ENCODE measurements at regions not wholly inside any gene's neighbourhood (a gene's known extent, or its start where the extent isn't known, plus 50 kb on each side); places are given as distances from the start of the nearest gene placed in this dataset.
"Not testable (repeated sequence)": the region's sequence is repeated elsewhere in the genome, so short reads cannot be mapped to it uniquely, and the experiment has no call there.

GRCh38 chr18:44356566-44357157 is 324.0 kb upstream of the SETBP1 start:
- DNase-seq (ENCODE audit: insufficient read length, low spot score): no peak
- FAIRE-seq: no peak

GRCh38 chr18:44358402-44358801 is 322.3 kb upstream of the SETBP1 start:
- FAIRE-seq (no peak), DNase-seq (ENCODE audit: insufficient read length, low spot score) (no peak)

DNA sequence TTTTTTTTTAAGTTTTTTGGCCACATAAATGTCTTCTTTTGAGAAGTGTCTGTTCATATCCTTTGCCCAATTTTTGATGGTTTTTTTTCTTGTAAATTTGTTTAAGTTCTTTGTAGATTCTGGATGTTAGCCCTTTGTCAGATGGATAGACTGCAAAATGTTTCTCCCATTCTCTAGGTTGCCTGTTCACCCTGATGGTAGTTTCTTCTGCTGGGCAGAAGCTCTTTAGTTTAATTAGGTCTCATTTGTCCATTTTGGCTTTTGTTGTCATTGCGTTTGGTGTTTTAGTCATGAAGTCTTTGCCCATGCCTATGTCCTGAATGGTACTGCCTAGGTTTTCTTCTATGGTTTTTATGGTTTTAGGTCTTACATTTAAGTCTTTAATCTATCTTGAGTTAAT is 320.9 kb upstream of the SETBP1 start:
- DNase-seq (ENCODE audit: insufficient read length, low spot score); FAIRE-seq: not testable (repeated sequence)

DNA sequence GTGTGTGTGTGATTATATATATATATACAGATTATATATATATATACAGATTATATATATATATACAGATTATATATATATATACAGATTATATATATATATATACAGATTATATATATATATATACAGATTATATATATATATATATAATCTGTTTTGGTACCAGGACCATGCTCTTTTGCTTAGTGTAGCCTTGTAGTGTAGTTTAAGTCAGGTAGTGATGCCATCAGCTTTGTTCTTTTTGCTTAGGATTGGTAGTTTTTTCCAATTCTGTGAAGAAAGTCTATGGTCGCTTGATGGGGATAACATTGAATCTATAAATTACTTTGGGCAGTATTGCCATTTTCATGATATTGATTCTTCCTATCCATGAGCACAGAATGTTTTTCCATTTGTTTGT is 318.5 kb upstream of the SETBP1 start:
- DNase-seq (ENCODE audit: insufficient read length, low spot score); FAIRE-seq: not testable (repeated sequence)

DNA sequence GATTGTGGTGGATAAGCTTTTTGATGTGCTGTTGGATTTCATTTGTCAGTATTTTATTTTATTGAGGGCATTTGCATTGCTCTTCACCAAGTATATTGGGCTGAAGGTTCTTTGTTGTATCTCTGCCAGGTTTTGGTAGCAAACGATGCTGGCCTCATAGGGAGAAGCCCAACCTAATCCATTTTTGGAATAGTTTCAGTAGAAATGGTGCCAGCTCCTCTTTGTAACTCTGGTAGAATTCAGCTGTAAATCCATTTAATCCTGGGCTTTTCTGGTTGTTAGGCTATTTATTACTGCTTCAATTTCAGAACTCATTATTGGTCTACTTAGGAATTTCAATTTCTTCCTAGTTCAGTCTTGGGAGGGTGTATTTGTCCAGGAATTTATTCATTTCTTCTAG is 309.8 kb upstream of the SETBP1 start:
- no peak for FAIRE-seq

DNA sequence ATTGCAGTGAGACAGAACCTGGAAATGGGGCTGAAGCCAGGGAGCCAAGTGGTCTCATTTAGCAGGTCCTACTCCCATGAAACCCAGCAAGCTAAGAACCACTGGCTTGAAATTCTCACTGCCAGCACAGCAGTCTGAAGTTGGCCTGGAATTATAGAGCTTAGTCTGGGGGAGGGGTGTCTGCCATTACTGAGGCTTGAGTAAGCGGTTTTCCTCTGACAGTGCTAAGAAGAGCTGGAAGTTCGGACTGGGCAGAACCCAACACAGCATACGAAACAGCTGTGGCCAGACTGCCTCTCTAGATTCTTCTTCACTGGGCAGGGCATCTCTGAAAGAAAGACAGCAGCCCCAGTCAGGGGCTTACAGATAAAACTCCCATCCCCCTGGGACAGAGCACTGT is 305.7 kb upstream of the SETBP1 start:
- FAIRE-seq (no peak), DNase-seq (ENCODE audit: insufficient read length, low spot score) (no peak)

More for the DNA sequence above, 309.8 kb upstream of the SETBP1 start:
- DNase-seq (ENCODE audit: insufficient read length, low spot score): no peak

- no peak for DNase-seq (ENCODE audit: insufficient read length, low spot score)
- FAIRE-seq: no peak
Measured at GRCh38 chr18:44386401-44386800, 294.3 kb upstream of the SETBP1 start.

GRCh38 chr18:44388329-44388728 is 292.4 kb upstream of the SETBP1 start:
- DNase-seq (ENCODE audit: insufficient read length, low spot score) (no peak), FAIRE-seq (no peak)

DNA sequence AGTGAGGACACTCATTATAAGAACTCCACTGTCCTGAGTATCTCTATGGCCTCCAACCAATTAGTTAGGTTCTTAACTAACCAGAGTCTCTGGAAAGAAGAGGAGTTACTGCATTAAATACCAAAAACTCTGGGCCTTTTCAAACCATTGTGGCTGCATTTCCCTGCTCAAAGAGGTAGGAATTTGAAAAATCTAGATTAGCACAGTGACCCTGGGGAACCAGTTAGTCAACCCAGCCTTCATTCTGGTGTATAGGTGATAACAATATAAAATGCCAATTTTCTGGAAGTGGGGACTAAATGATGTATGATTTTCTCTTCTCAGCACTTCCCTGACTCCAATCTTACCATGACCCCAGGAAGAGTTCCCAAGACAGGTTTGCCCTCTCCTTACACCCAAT is 287.8 kb upstream of the SETBP1 start:
- no peak for DNase-seq (ENCODE audit: insufficient read length, low spot score)
- no peak for FAIRE-seq

DNA sequence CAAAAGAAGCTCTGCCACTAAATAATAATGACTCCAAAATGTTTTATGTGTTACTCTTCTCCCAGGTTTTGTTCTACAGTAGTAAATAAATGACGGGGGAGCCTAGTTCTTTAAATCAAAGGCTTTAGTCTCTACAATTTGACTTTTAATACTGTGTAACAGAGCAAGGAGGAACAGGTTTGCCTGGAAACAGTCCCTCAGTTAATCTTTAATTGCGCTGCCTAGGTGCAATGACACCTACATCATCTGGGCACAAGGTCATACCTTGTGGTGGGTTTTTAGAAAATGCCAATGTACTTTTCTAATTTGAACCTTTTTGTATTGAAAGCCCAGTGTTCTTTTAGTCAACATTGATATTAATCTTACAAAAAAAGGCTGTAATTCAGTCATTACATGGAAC is 287.3 kb upstream of the SETBP1 start:
- FAIRE-seq (no peak), DNase-seq (ENCODE audit: insufficient read length, low spot score) (no peak)

GRCh38 chr18:44396550-44396949 is 284.1 kb upstream of the SETBP1 start:
- FAIRE-seq: no peak
- no peak for DNase-seq (ENCODE audit: insufficient read length, low spot score)

GRCh38 chr18:44409071-44409470 is 271.6 kb upstream of the SETBP1 start:
- FAIRE-seq (no peak), DNase-seq (ENCODE audit: insufficient read length, low spot score) (no peak)

DNA sequence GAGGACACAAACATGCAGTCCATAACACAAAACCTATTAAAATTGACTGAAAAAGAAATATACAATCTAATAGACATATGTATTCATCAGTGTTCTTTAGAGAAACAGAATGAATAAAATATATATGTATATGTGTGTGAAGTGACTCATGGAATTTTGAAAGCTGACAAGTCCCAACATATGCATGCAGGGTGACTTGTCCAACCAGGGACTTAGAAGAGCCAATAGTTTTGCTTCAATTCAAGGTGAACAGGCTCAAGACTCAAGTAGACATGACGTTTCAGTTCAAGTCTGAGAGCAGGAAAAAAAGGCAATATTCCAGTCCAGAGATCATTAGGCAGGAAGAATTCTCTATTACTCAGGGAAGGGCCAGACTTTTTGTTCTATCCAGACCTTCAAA is 271.2 kb upstream of the SETBP1 start:
- DNase-seq (ENCODE audit: insufficient read length, low spot score): no peak
- FAIRE-seq: no peak

DNA sequence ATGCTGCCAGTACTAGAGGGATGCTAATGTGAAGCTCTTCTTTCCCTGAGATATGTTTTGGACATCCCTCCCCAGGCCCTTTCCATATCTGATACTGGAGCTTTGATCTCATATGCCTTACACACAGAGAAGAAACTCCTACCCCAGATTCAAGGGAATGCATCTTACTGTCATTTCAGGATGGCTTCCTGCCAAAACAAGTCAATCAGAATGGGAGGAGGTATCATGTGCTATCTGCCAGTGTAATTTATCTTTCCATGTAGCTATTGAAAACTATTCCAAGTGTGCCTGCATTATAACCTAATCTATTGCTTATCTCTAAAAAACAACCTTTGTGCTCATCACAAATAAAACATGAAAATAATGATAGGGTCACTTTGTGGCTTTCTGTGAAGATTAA is 269.9 kb upstream of the SETBP1 start:
- FAIRE-seq (no peak), DNase-seq (ENCODE audit: insufficient read length, low spot score) (no peak)

DNA sequence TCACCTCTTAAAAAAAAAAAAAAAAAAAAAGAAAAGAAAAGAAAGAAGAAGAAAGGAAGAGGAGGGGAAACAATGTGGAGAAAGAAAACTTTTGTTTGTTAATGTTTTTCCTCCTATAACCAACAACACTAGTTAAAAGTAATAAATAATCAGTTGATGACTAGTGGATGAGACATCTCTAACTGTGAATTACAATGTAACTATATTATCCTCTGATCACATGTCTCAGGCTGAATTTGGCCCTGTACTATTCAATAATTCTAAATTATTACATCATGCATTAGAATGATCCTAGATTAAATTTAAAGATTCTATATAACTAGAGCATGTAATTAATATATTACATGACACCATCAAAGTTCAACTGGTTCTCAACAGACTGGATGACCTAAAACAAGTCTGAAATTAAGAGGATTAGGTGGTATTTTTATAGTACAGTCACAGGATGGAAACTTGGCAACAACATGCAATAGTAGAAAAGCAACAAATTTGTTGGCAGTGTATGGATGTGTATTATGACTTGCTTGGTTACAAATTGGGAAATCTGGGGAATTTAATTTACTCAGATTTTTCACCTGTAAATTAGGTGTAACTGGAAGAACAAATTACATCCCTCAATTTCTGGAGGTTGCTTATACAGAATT is 269.3 kb upstream of the SETBP1 start:
- FAIRE-seq (no peak), DNase-seq (ENCODE audit: insufficient read length, low spot score) (no peak)

DNA sequence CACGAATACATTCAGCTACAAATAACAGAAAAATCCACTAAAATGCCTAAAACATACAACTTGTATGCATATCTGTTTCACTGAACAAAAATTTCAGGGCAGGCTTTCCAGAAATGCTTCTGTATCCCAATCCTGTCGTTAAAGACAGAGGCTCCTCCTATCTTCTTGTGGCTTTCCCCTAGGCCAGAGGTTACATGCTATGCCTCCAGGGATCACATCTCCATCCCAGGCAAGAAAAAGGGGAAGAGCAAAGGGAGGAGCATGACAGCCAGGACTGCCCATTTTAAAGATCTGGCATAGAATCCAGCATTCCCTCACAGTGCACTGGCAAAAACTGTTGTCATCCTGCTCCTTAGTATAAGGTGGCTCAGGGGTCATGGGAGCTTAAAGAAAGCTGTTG is 268.7 kb upstream of the SETBP1 start:
- DNase-seq (ENCODE audit: insufficient read length, low spot score): no peak
- FAIRE-seq: no peak

- FAIRE-seq (no peak), DNase-seq (ENCODE audit: insufficient read length, low spot score) (no peak)
Measured at GRCh38 chr18:44423814-44424644, 256.7 kb upstream of the SETBP1 start.

GRCh38 chr18:44424645-44425035 is 256.0 kb upstream of the SETBP1 start:
- FAIRE-seq (no peak), DNase-seq (ENCODE audit: insufficient read length, low spot score) (no peak)

- DNase-seq (ENCODE audit: insufficient read length, low spot score) (no peak), FAIRE-seq (no peak)
Measured at GRCh38 chr18:44425161-44425560, 255.5 kb upstream of the SETBP1 start.

- FAIRE-seq (no peak), DNase-seq (ENCODE audit: insufficient read length, low spot score) (no peak)
Measured at GRCh38 chr18:44437603-44438002, 243.1 kb upstream of the SETBP1 start.

DNA sequence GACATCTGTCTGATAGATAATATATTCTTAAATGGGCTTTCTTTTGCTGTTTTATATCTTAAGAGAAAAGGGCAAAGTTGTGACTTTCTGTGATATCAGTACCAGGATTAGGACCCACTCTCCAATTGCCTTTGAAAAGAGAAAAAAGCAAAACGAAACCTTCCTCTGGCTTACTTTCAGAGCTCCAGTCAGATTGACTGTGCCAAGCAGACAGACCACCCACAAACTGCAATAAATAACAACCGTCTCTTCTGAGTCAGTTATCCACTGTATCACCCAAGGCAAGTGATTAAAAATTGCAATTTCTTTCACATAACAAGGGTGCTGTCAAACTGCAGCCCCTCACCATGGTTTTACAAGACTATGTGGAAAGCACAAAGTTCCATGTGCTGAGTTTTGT is 230.5 kb upstream of the SETBP1 start:
- FAIRE-seq (no peak), DNase-seq (ENCODE audit: insufficient read length, low spot score) (no peak)

GRCh38 chr18:44452346-44452745 is 228.3 kb upstream of the SETBP1 start:
- no peak for FAIRE-seq

More at GRCh38 chr18:44452346-44452745, 228.3 kb upstream of the SETBP1 start:
- DNase-seq (ENCODE audit: insufficient read length, low spot score): no peak
